ENCODE measurements at regions not wholly inside any gene's neighbourhood (a gene's known extent, or its start where the extent isn't known, plus 50 kb on each side); places are given as distances from the start of the nearest gene placed in this dataset.
A peak's percentile ranks its signal among the peaks of the same experiment; 100 is the strongest.

DNA sequence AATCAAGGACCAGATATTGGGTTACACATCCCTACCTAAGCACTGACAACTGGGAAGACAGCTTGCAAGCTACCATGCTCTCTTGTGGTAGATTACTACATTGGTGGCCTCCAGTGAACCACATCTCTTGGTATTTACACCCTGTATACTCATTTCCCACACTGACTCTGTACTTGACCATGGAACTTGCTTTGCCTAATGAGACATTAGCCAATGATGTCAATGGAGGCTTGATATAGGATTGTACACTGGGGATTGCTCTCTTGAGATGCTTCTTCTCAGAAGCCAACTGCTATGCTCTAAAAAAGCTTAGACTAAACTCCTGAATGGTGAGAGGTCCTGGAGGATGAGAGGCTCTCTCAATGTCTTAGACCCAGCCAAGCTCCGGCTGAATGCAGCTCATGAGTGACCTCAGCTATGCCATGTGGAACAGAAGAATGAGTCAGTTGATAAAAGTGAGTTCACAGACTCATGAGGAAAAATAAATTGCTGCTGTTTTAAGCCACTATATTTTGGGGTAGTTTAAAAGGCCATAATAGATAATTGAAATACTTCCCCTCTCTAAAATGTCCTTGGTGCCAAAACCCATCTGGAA, 61.5 kb upstream of the GALNT15 start:
- no peak for DNase-seq (ENCODE audit: low spot score)

DNA sequence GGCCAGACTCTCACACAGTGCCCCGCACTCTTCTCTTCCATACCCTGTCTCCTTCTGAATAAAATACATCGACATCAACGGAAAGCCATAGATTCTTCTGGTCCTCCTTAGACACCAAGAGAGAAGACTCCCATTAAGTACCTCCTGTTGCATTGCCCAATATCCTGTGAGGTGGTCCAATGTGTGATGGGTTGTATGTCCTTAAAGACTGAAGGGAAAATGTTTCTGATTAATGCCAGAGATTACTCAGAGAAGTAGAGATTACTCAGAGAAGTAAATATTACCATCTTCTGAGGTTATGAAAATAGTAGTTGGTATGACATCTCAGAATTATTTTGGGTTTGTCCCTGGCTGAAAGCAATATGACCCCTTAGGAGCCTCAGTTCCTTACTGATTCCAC, 60.8 kb upstream of the GALNT15 start:
- DNase-seq (ENCODE audit: low spot score), result no peak

DNA sequence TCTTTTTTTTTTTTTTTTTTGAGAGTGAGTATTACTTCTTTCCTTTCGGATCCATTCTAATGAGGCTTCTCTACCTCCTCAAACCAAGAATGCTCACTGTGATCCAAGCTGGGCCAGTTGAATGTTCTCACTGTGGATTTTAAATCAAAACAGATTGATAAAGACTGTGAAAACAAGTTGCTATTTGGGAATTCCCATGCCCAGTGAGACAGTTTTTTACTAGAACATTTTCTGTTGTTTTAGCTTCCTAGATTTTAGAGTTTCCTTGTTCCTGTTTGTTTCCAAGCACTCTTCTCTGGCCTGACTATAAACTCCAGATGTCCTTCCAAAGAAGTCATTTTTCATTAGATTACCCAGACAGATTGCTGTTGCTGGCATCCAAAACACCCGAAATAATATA, 60.1 kb upstream of the GALNT15 start:
- DNase-seq (ENCODE audit: low spot score), result no peak

DNA sequence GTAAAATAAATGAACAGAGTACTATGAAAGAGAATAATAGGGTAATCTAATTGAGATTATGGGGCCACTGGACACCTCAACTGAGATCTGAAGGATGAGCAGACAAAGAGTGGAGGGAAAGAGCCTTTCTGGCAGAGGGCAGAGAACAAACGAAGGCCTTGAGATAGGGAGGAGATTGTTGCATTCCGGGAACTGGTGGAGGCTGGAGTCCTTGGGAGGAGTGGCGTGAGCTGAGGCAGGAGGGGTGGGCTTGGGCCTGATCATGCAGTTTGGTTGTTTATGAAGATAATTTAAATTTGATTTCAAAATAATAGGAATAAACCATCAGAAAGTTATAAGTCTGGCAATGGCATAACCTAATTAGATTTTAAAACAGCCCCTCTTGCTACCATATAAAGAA, 59.5 kb upstream of the GALNT15 start:
- no peak for DNase-seq (ENCODE audit: low spot score)

DNA sequence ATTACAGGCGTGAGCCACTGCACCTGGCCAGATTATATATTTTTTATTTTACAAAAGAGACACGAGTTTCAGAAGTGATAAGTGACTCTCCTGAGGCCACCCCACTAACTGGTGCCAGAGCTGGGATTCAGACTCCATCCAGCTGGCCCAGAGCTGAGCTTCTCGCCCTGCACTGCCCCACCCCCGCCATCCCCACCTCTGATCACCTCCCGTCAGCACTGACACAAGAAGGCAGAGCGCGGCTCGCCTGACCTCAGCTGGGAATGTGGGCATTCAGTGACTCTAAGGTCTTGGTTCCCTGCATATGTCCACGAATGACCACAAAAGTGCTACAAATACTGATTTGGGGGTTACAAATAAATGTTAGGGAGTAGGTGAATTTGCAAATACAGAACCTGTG, 56.1 kb upstream of the GALNT15 start:
- DNase-seq (ENCODE audit: low spot score), result no peak

DNA sequence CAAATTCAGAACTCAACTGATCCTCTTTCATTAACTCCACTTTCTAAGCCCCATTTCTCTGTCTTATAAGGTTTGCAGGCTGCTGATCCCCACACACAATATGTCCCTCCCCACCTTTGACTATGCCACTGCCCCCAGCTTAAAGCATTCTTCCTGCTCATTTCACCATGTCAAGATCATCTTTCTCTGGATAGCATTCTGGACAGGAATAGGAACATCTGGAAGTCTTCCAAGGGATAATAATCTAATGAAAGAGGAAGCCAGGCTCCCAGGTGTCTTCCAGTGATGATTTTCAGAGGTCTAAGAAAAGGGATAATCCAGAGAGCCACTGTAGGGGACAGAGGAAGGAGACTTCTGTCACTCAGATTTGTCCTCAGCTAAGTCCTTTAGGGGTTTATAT, 54.6 kb upstream of the GALNT15 start:
- DNase-seq (ENCODE audit: low spot score), result no peak

DNA sequence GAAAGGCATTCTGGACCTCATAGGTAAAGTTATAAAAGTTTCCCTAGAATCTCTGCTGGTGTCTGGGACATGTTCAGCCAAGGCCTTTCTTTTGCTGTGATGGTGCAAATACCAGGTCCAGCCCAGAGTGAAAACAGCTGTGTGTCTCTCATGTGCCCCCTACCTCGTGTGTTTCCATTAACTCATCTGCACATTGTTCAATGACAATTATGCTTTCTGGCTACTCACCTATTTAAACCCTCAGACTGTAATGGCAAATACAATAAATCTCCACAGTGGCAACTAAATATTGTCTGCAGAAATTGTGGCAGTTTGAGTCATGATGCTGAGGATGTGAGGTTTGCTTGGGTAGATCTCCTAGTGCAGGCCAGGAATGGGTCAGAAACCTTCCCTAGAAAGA, 53.1 kb upstream of the GALNT15 start:
- DNase-seq (ENCODE audit: low spot score), result no peak

DNA sequence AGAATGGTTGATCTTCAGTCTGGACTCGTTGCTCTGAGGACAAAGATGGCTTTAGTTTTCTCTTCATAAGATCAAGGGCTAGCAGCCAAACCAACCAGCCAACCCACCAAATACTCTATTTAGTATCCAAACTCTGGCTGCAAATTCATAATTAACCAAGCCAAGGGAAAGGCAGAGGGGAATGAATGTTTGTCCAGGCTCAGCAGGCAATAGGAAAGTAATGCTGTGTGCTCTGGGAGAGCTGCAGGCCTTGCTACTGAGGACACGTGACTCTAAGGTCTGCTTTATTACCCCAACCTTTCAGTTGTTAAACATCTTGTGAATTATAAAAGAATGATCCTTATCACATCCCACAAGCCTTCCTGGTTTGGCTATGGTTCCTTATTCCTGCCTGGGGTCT, 52.3 kb upstream of the GALNT15 start:
- DNase-seq (ENCODE audit: low spot score), result peak; percentile 22

DNA sequence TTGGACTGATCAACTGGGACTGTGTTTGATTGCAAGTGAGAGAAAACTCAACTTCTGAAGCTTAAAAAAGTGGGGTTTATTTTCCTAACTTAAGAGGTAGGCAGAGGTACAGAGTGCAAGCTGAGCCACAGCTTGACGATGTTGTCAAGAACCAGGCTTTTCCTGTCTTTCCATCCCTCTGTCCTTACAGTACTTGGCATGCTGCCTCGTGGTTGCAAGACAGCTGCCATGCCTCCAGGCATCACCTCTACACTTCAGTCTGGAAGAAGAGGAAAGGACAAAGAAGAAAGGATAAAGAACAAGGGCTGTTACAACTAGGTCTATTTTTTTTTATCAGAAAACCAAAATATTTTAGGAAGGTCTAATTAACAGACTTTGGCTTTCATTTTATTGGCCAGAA, 51.8 kb upstream of the GALNT15 start:
- DNase-seq (ENCODE audit: low spot score), result no peak

DNA sequence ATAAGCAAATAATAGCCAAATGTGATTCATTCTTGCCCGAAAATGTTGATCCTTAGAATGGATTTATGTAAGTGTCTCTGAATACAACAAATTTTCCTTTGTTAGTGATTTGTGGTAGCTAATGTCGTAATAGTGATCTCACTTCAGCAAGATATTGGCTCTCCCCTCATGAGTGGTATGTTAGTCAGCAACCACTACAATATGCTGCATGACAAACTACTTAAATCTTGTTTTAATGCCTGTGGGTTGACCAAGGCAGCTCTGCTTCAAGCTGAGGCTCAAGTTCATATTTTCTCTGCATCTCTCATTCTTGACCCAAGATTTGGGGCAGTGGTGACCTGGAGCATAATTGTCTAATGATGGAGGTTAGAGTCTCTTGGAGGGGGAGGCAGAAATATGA, 49.8 kb upstream of the GALNT15 start:
- DNase-seq (ENCODE audit: low spot score), result no peak

All from cerebellar cortex (tissue), 1 donor.